ENCODE measurements at regions not wholly inside any gene's neighbourhood (a gene's known extent, or its start where the extent isn't known, plus 50 kb on each side); places are given as distances from the start of the nearest gene placed in this dataset.

GRCh38 chr6:43904311-43905123 lies 134.5 kb downstream of the VEGFA start:
- no peak for DNase-seq (ENCODE audit: low read depth in 2 of 2)

GRCh38 chr6:43903739-43904290 lies 133.8 kb downstream of the VEGFA start:
- DNase-seq (ENCODE audit: low read depth in 2 of 2) = no peak

GRCh38 chr6:43901733-43902230 lies 131.8 kb downstream of the VEGFA start:
- DNase-seq (ENCODE audit: low read depth in 2 of 2) = no peak

- DNase-seq (ENCODE audit: low read depth in 2 of 2) = no peak
These were observed 131.1 kb downstream of the VEGFA start for GRCh38 chr6:43900916-43901732.

GRCh38 chr6:43900560-43900915 lies 130.5 kb downstream of the VEGFA start:
- no peak for DNase-seq (ENCODE audit: low read depth in 2 of 2)

GRCh38 chr6:43899830-43900229 lies 129.8 kb downstream of the VEGFA start:
- no peak for DNase-seq (ENCODE audit: low read depth in 2 of 2)

GRCh38 chr6:43898358-43899131 lies 128.5 kb downstream of the VEGFA start:
- DNase-seq (ENCODE audit: low read depth in 2 of 2) = no peak

GRCh38 chr6:43897571-43898302 lies 127.7 kb downstream of the VEGFA start:
- no peak for DNase-seq (ENCODE audit: low read depth in 2 of 2)

- DNase-seq (ENCODE audit: low read depth in 2 of 2) = no peak
These were observed 126.6 kb downstream of the VEGFA start for GRCh38 chr6:43896329-43897255.

- no peak for DNase-seq (ENCODE audit: low read depth in 2 of 2)
These were observed 125.8 kb downstream of the VEGFA start for GRCh38 chr6:43895656-43896328.

- DNase-seq (ENCODE audit: low read depth in 2 of 2) = no peak
These were observed 123.1 kb downstream of the VEGFA start for GRCh38 chr6:43893073-43893472.

- no peak for DNase-seq (ENCODE audit: low read depth in 2 of 2)
These were observed 121.3 kb downstream of the VEGFA start for GRCh38 chr6:43891072-43891870.

GRCh38 chr6:43890197-43891062 lies 120.4 kb downstream of the VEGFA start:
- no peak for DNase-seq (ENCODE audit: low read depth in 2 of 2)

- no peak for DNase-seq (ENCODE audit: low read depth in 2 of 2)
These were observed 118.1 kb downstream of the VEGFA start for GRCh38 chr6:43887906-43888683.

- no peak for DNase-seq (ENCODE audit: low read depth in 2 of 2)
These were observed 117.4 kb downstream of the VEGFA start for GRCh38 chr6:43887340-43887858.

GRCh38 chr6:43886717-43887339 lies 116.8 kb downstream of the VEGFA start:
- DNase-seq (ENCODE audit: low read depth in 2 of 2) = no peak

Measured in stimulated activated CD4-positive, alpha-beta T cell treated with anti-CD3 and anti-CD28 coated beads, Interleukin-12 subunit alpha, Interleukin-12 subunit beta, amount 100 ng/mL, for 24 hours (primary cell).